GM18517 (cell line): ENCODE measurements at regions not wholly inside any gene's neighbourhood (a gene's known extent, or its start where the extent isn't known, plus 50 kb on each side); places are given as distances from the start of the nearest gene placed in this dataset.

Experiments used
- ATAC-seq: cut with Tn5 transposase; IDR thresholded peaks from one replicate; pipeline ENCODE4 v1.9.1; 2021; ENCODE audit warnings: mild to moderate bottlenecking, moderate library complexity; ENCODE audit not compliant: unreplicated experiment

DNA sequence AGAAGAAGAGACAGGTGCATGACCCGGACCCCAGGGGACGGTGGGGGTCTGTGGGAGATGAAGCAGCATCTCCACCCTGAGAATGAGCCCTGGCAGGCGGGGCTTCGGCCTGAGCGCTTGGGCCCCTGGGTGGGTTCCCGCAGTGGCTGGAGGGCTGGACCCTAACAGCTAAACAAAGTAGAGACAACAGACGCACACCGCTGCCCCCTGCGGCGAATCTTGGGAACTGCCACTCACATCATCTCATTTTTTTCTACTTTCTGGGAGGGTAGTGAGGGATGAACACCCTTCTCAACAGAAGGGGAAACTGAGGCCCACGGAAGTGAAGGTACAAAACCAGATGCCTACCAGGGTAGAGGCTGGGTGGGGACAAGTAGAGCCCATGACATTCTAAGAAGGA lies 104.7 kb downstream of the RFLNA start:
- no peak for ATAC-seq

GRCh38 chr12:124398578-124399227 lies 103.8 kb downstream of the RFLNA start:
- ATAC-seq: no peak

GRCh38 chr12:124397807-124398577 lies 103.1 kb downstream of the RFLNA start:
- ATAC-seq: no peak

DNA sequence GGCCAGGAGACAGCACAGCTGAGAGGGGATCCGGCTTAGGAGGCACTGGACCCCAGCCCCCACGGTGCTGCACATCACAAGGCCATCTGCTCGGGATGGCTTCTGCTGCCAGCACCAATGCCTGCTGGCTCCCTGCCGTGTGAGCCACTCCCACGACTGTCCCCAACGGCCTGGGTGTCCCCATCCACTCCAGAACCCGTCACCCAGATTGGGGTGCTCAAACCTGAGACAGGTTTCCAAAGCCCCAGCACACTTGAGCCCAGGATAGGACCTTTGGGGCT lies 102.4 kb downstream of the RFLNA start:
- ATAC-seq: no peak

GRCh38 chr12:124396544-124397398 lies 101.9 kb downstream of the RFLNA start:
- ATAC-seq: no peak

- no peak for ATAC-seq
Observed at GRCh38 chr12:124395986-124396385, 101.1 kb downstream of the RFLNA start.

GRCh38 chr12:124395284-124395752 lies 100.4 kb downstream of the RFLNA start:
- ATAC-seq: no peak

- ATAC-seq: no peak
Observed at GRCh38 chr12:124394462-124395128, 99.7 kb downstream of the RFLNA start.

DNA sequence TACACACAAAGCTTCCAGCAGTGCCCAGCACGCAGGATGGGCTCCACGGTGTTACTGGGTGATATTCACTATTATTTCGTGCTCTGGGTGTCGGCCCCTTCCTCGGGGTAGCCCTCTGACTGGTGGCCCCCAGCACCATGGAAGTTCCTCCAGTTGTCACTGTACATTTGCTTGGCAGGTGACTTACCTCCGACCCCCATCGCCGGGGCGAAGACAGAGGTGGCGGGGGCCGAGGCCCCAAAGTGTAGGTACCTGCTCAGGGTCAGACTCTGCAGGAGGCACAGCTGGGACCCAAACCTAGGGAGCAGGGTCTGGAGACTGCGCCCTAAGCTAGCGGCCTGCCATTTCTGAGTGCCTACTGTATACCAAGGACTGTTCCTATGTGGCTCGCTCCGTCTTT lies 98.9 kb downstream of the RFLNA start:
- no peak for ATAC-seq

- no peak for ATAC-seq
Observed at GRCh38 chr12:124393414-124393790, 98.5 kb downstream of the RFLNA start.

GRCh38 chr12:124392667-124393413 lies 97.9 kb downstream of the RFLNA start:
- no peak for ATAC-seq

- ATAC-seq: no peak
Observed at GRCh38 chr12:124392271-124392666, 97.4 kb downstream of the RFLNA start.

DNA sequence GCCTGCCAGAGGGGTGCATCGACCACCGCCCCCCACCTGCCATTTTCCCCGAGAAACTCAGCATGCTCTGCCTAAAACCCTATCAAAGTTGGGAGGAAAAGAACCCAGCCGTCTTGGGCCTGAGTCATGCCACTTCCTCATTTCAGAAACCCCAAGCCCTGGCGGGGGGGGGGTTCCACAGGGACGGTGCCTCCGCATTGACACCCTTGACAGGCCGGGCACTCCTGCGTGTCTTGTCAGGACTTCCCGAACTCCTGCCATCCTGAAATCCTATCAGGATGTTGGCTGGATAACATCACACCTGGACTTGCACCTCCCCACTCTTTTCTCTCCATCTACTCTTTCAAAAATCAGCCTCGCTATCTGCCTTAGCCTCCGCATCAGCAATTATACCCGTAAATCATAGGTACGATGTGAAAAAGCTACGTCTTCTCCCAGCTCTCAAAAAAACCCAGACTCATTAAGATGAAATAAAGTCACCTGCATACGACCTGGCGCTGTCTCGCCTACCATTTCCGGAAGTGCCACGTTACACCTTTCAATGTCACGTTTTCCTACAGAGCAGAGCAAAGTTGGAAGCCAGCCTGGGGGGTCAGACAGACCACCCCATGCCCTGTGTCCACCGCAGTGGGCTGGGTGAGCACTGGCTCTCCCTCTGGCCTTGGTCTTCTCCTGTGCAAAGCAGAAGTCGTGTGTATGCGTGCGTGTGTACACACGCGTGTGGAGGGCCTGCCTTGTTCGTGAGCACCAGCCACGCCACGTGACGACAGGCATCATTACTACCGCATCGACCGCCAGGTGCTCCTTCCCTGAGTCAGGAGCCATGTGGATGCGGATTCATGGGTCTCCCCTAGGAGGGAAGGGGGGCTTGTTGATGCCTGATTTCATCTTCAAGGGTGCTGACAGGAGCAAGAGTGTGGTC lies 96.7 kb downstream of the RFLNA start:
- no peak for ATAC-seq

- no peak for ATAC-seq
Observed at GRCh38 chr12:124390442-124391097, 95.7 kb downstream of the RFLNA start.

GRCh38 chr12:124389725-124390441 lies 95.0 kb downstream of the RFLNA start:
- ATAC-seq: no peak

- ATAC-seq: no peak
Observed at GRCh38 chr12:124389138-124389724, 94.3 kb downstream of the RFLNA start.

DNA sequence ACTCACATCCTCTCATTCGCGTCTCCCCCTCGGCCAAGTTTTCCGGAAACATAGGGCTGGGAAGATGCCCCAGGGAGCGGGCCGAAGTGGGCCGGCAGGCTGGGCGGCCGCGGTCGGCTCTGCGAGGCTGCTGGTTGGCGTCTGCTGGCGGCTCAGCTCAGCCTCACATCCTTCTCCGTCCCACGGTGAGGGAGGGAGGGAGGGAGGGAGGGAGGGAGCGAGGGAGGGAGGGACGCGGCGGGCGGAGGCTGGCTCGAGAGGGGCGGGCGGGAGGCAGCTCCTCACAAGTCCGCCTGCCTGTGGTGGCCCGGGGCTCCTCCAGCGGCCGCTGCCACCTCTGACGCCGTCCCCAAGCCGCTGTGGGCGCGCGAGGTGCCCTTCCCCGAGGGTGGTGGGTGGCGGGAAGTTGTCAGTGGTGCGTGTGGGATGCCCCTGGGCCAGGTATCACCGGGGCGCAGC lies 93.8 kb downstream of the RFLNA start:
- ATAC-seq: no peak
